HUES64 (cell line): ENCODE measurements at regions not wholly inside any gene's neighbourhood (a gene's known extent, or its start where the extent isn't known, plus 50 kb on each side); places are given as distances from the start of the nearest gene placed in this dataset.

Source experiments
- H3K27ac ChIP-seq: 2 replicates; pipeline ENCODE4 v1.7.0; 2013; ENCODE audit warnings: low read depth, low read length, inconsistent platforms
- H3K27me3 ChIP-seq: 2 replicates; pipeline ENCODE4 v1.6.1; 2013; ENCODE audit warnings: mild to moderate bottlenecking, low read length; ENCODE audit not compliant: insufficient read depth
- H3K36me3 ChIP-seq: 2 replicates; pipeline ENCODE4 v1.6.1; 2013; ENCODE audit warnings: mild to moderate bottlenecking, low read length; ENCODE audit not compliant: insufficient read depth
- H3K4me1 ChIP-seq: 2 replicates; pipeline ENCODE4 v1.6.1; 2013; ENCODE audit warnings: mild to moderate bottlenecking, low read length, moderate library complexity; ENCODE audit not compliant: insufficient read depth
- H3K4me3 ChIP-seq: 2 replicates; pipeline ENCODE4 v1.5.1; 2013; ENCODE audit warnings: mild to moderate bottlenecking, low read length, moderate library complexity
- H3K9ac ChIP-seq: 2 replicates; pipeline ENCODE4 v1.6.1; 2013; ENCODE audit warnings: mild to moderate bottlenecking, low read depth, low read length
- H3K9me3 ChIP-seq: 2 replicates; pipeline ENCODE4 v1.6.1; 2013; ENCODE audit warnings: low read depth, low read length; ENCODE audit not compliant: insufficient read depth
- WGBS: fragments of 150-250, 120-280 bp; methylation state at CpG from one replicate; pipeline ENCODE4 v1.1.7; 2013; ENCODE audit warnings: missing lambda C conversion rate; 5-methylcytosine and 5-hydroxymethylcytosine counted together

DNA sequence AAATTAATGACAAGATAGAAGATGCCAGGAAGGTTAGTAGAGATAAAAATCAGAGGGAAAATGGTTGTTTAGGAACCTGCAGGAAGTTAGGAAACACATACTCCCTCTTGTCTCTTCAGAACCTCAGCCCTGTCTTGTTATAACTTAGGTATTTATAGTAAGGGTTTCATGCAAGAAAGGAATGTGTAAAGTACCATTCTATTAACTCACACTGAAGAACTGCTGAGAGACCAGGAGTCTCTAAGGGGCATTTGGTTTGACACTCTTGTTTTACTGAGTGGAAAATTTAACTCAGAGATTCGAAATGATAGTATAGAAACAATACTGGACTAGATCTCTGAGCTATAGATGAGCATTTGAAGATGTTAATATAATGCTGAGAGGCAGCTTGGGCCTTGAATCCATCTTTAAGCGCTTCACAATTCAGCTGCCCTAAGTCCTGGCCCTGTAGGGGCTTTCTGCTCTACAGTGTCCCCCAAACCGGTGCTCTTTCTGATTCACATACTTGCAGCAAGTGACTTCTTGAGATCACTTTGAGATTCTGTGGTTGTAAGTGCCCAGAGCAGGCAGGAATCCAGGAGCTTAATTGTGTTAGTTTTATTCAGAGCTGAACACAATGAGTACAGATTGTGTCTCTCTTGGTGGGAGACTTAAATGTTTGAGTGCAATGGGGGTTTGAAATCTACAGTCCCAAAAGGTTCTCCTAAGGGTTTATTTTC lies 235.0 kb upstream of the RGPD4 start:
- Histone ChIP-seq H3K9ac (no peak overlapping the region), H3K27ac (no peak overlapping the region), H3K27me3 (no peaks in the 10 kb centered on the region), H3K4me1 (peaks cover 27% of the 10 kb centered on the region), H3K36me3 (no peaks in the 10 kb centered on the region), H3K9me3 (no peaks in the 10 kb centered on the region), H3K4me3 (no peak overlapping the region)
- 88% methylated on average over 3 of the region's 3 CpGs for WGBS

DNA sequence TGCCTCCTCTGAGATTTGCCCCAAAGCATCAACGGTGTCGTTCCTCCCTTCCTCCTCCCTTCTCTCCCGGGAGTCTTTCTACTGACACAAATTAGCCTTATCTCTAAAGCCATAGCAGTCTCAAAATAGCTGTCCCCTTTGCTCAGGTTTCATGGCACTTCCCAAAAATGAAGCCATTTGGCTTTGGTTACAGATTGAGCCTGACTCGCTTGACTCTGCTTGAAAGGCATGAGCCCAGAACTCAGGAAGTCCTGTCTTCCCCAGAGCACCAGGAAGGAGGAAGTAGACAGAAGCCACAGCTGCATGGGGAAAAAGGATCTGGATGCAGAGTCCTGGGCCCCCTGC lies 234.4 kb upstream of the RGPD4 start:
- WGBS, result 81% methylated on average over 4 of the region's 4 CpGs
- Histone ChIP-seq H3K9me3 (no peaks in the 10 kb centered on the region), H3K27ac (no peak overlapping the region), H3K4me1 (peaks cover 27% of the 10 kb centered on the region), H3K9ac (no peak overlapping the region), H3K4me3 (no peak overlapping the region), H3K36me3 (no peaks in the 10 kb centered on the region), H3K27me3 (no peaks in the 10 kb centered on the region)

DNA sequence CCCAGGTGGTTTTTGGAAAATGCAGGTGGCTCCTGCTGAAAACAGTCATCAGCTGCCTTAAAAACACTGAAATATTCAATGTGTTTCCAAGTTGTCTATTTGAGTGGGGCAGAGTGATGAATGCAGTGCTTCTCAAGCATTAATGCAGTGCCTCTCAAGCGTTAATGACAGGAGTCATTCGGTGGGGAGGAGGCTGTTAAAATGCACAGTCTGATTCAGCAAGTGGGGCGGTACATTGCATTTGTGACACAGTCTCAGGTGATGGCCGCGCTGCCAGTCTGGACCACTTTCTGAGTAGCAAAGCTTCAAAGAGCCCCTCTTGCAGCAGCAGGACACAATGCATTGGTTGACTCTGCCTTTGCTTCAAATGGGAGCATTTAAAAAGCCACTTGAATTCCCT lies 231.4 kb upstream of the RGPD4 start:
- Histone ChIP-seq H3K4me3 (no peak overlapping the region), H3K36me3 (no peaks in the 10 kb centered on the region), H3K9me3 (no peaks in the 10 kb centered on the region), H3K4me1 (peaks cover 16% of the 10 kb centered on the region; the same call in 1 of the 2 replicates), H3K27ac (no peak overlapping the region), H3K27me3 (no peaks in the 10 kb centered on the region), H3K9ac (no peak overlapping the region)
- WGBS, result 94% methylated on average over 5 of the region's 5 CpGs

DNA sequence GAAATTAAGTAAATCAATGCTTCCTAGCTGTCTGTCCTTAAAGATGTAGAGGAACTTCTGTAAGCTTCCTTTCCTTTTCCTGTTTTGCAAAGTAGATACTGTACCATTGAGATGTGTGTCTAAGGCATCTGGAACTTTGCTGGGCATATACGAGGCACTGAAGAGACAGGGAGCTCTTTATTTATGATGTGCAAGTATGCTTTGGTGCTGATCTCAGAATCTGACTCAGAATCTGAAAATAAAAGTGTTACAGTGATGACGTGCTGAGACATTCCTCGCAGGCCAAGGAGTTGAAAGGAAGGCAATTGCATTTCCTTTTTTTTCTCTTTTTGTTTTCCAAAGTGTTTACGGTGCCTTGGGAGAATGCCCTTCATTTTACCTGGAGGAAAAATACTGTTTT lies 230.9 kb upstream of the RGPD4 start:
- H3K27ac ChIP-seq, result no peak overlapping the region

DNA sequence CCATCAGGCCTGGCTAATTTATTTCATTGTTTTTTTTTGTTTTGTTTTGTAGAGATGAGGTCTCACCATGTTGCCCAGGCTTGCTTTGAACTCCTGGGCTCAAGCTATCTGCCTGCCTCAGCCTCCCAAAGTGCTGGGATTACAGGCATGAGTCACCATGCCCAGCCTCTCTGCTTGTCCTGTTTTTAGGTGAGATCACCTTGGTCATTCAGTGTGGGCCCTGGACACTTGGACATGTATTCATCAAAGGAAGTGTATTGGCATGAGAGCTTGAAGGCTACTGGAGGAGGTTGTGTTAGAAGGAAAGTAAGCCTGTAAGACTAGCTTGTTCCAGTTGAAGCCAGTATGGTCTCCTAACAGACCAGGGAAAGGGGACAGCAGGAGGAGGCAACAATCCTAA lies 229.2 kb upstream of the RGPD4 start:
- Histone ChIP-seq H3K4me3 (no peak overlapping the region), H3K36me3 (no peaks in the 10 kb centered on the region), H3K27me3 (no peaks in the 10 kb centered on the region), H3K27ac (no peak overlapping the region), H3K9ac (no peak overlapping the region), H3K4me1 (peaks cover 9% of the 10 kb centered on the region; the same call in 1 of the 2 replicates), H3K9me3 (no peaks in the 10 kb centered on the region)

More for the DNA sequence above, 230.9 kb upstream of the RGPD4 start:
- H3K4me3 ChIP-seq, result no peak overlapping the region
- 75% methylated on average over 4 of the region's 4 CpGs for WGBS
- H3K36me3 ChIP-seq, result no peaks in the 10 kb centered on the region
- H3K9ac ChIP-seq, result no peak overlapping the region
- no peaks in the 10 kb centered on the region for H3K27me3 ChIP-seq
- peaks cover 16% of the 10 kb centered on the region; the same call in 1 of the 2 replicates for H3K4me1 ChIP-seq
- H3K9me3 ChIP-seq, result no peaks in the 10 kb centered on the region

DNA sequence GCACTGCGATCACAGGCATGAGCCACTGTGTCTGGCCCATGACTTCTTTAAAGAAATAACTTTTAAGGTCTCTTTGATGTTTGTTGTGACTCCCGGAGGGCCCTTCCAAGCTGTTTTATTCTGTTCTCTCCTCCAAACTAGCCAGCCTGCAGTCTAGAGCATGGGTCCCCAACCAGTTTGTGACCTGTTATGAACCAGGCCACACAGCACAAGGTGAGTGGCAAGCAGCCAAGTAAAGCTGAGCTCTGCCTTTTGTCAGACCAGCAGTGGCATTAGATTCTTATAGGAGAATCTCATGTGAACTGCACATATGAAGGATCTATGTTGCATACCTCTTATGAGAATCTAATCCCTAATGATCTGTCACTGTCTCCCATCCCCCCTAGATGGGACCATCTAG lies 223.9 kb upstream of the RGPD4 start:
- no peak overlapping the region for H3K27ac ChIP-seq
- H3K27me3 ChIP-seq, result no peaks in the 10 kb centered on the region
- H3K9ac ChIP-seq, result no peak overlapping the region
- WGBS, result 92% methylated on average over 2 of the region's 2 CpGs
- H3K4me3 ChIP-seq, result no peak overlapping the region
- H3K36me3 ChIP-seq, result no peaks in the 10 kb centered on the region
- H3K4me1 ChIP-seq, result no peaks in the 10 kb centered on the region
- no peaks in the 10 kb centered on the region for H3K9me3 ChIP-seq

DNA sequence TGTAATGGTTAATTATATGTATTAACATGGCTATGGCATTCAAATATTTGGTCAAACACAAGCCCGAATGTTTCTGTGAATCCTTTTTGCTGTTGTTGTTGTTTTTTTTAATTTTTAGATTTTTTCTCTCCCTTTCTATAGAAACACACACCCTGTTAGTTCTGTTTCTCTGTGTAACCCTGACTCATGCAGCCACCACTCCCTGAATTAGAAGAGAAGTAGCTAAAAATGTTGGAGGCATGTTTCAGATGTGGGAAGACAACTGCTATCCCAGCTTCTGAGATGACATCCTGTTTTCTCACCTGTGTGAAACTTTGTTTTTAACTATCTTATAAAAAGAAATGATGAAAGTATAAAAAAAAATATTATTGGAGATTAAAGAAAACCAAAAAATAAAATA lies 219.6 kb upstream of the RGPD4 start:
- Histone ChIP-seq H3K27ac (no peak overlapping the region), H3K27me3 (no peaks in the 10 kb centered on the region), H3K9me3 (no peaks in the 10 kb centered on the region), H3K4me3 (no peak overlapping the region), H3K4me1 (no peaks in the 10 kb centered on the region), H3K36me3 (no peaks in the 10 kb centered on the region), H3K9ac (no peak overlapping the region)
- no CpG with 5 or more reads among the region's 1 CpG for WGBS

DNA sequence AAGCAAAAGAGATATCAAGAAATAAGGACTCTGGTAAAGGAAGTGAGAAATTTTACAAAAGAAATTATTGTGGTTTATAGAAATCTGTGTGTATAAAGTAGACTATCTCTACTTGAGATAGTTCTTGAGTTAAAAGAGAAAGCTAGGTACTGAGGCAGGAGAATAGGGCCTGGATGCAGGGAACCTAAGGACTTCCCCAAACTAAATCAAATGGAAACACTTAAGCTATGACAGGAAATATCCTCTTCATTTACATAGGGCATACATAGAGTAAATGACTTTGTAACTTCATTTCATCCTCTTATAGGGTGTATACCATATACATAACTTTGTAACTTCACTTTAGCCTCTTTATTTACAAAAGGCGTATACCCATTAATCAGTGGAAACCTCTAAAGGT lies 219.2 kb upstream of the RGPD4 start:
- H3K27me3 ChIP-seq, result no peaks in the 10 kb centered on the region
- H3K4me1 ChIP-seq, result no peaks in the 10 kb centered on the region
- no peak overlapping the region for H3K27ac ChIP-seq
- H3K4me3 ChIP-seq, result no peak overlapping the region
- H3K36me3 ChIP-seq, result no peaks in the 10 kb centered on the region
- no peaks in the 10 kb centered on the region for H3K9me3 ChIP-seq
- H3K9ac ChIP-seq, result no peak overlapping the region
- WGBS, result 97% methylated on average over 1 of the region's 1 CpG

DNA sequence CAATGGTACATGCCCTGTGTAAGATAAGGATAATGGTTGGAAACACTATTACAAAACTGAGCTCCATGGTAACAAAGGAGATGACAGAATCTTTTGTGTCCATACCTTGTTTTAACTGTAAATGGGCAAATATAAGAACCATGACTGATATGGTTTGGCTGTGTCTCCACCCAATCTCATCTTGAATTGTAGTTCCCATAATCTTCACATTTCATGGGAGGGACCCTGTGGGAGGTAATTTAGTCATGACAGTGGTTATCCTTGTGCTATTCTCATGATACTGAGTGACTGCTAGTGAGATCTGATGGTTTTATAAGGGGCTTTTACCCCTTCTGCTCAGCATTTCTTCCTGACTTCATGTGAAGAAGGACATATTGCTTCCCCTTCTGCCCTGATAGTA lies 211.7 kb upstream of the RGPD4 start:
- Histone ChIP-seq H3K27ac (no peak overlapping the region), H3K9me3 (peaks cover 39% of the 10 kb centered on the region), H3K9ac (no peak overlapping the region), H3K4me3 (no peak overlapping the region), H3K27me3 (no peaks in the 10 kb centered on the region), H3K36me3 (no peaks in the 10 kb centered on the region), H3K4me1 (no peaks in the 10 kb centered on the region)

DNA sequence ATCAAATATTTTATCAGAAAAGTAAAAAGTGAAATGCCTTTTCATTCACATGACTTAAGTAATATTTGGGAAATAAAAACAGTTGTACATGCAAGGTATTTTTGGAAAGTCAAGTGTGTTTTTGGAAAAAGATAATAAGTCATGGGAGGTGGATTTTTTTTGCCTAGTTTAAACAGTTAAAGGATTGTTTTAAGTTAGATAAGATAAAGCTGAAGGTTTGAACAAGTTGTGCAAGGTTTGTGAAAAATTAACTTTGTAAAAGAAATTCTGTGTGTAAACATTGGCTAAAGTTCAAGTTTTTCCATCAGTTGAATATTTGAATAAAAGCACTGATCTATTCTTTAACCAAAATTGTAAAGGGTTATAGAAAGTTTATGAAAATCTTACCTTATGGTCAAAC lies 207.9 kb upstream of the RGPD4 start:
- Histone ChIP-seq H3K27ac (no peak overlapping the region), H3K36me3 (no peaks in the 10 kb centered on the region), H3K9ac (no peak overlapping the region), H3K4me1 (no peaks in the 10 kb centered on the region), H3K27me3 (no peaks in the 10 kb centered on the region), H3K9me3 (peaks cover 57% of the 10 kb centered on the region), H3K4me3 (no peak overlapping the region)

DNA sequence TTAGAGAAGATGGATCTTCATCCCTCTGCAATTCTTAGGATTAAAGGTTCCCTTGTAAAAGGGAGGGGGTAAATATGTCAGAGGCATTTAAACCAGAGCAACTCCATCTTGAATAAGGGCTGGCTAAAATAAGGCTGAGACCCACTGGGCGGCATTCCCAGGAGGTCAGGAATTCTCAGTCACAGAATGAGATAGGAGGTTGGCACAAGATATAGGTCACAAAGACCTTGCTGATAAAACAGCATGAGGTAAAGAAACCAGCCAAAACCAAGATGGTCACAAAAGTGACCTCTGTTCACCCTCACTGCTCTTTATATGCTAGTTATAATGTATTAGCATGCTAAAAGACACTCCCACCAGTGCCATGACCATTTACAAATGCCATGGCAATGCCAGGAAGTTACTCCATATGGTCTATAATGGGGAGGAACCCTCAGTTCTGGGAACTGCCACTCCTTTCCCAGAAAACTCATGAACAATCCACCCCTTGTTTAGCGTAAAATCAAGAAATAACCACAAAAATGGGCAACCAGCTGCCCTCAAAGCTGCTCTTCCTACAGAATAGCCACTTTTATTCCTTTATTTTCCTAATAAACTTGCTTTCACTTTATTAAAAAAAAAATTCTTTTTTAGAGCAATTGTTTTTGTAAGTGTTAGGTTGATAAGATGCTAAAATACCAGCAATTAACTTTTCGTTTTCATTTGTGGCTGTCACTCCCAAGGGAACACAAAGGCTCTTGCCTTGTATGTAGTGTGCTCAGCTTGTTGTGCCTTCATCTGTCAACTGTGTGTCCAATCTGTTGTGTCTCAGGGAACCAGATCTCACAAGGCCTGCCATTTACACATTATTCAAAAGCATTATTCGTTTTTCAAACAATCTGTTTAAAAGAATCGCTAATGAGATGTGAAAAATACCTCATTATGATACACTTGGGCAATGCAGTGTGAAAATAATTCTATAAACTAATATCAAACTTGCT lies 205.2 kb upstream of the RGPD4 start:
- H3K27me3 ChIP-seq, result no peaks in the 10 kb centered on the region
- H3K9ac ChIP-seq, result no peak overlapping the region
- no peaks in the 10 kb centered on the region for H3K4me1 ChIP-seq
- WGBS, result 98% methylated on average over 4 of the region's 5 CpGs
- no peak overlapping the region for H3K4me3 ChIP-seq
- H3K36me3 ChIP-seq, result no peaks in the 10 kb centered on the region
- peaks cover 60% of the 10 kb centered on the region for H3K9me3 ChIP-seq
- H3K27ac ChIP-seq, result no peak overlapping the region
